Activated CD4-positive, alpha-beta T cell treated with anti-CD3 and anti-CD28 coated beads for 36 hours (primary cell): ENCODE measurements at regions not wholly inside any gene's neighbourhood (a gene's known extent, or its start where the extent isn't known, plus 50 kb on each side); places are given as distances from the start of the nearest gene placed in this dataset.

Experiments
- ATAC-seq: fragments of 200-7000 bp; cut with Tn5 transposase; one replicate; pipeline ENCODE4 v1.10.0; 2021; ENCODE audit warnings: mild to moderate bottlenecking, moderate library complexity
- CTCF ChIA-PET: fragments of 350-600 bp; sonication (Branson Sonifier 250); formaldehyde crosslinking; loops from one replicate; lab custom pipeline; 2021; ENCODE audit warnings: antibody characterized with exemption; lab: Charles Lee
- POLR2A ChIA-PET: fragments of 350-600 bp; sonication (Branson Sonifier 250); formaldehyde crosslinking; loops from one replicate; lab custom pipeline; 2021; ENCODE audit warnings: antibody characterized with exemption, inconsistent platforms; lab: Charles Lee
- DNase-seq: peaks from one replicate; pipeline ENCODE4 v3.0.0-alpha.2; 2020
- H3K27ac Mint-ChIP-seq: one replicate; pipeline ENCODE4 v1.8.0; 2021; ENCODE audit warnings: mixed read lengths
- H3K27me3 Mint-ChIP-seq: one replicate; pipeline ENCODE4 v1.8.0; 2021; ENCODE audit warnings: mixed read lengths
- H3K36me3 Mint-ChIP-seq: one replicate; pipeline ENCODE4 v1.8.0; 2021; ENCODE audit warnings: low read depth, mixed read lengths
- H3K4me1 Mint-ChIP-seq: one replicate; pipeline ENCODE4 v1.8.0; 2021; ENCODE audit warnings: mixed read lengths
- H3K4me3 Mint-ChIP-seq: one replicate; pipeline ENCODE4 v1.8.0; 2021; ENCODE audit warnings: mild to moderate bottlenecking, moderate library complexity, mixed read lengths
- H3K9me3 Mint-ChIP-seq: one replicate; pipeline ENCODE4 v1.8.0; 2021; ENCODE audit warnings: low read depth, mixed read lengths
- intact Hi-C, 2 experiments: fragments of 100-400 bp; cut with DNase I in 1 of 2; cut with micrococcal nuclease in 1 of 2; formaldehyde crosslinking; loops; one replicate each; pipeline versions ENCODE4 v1.14.2 to v1.15.1; 2022 to 2024; cut with DNase I, micrococcal nuclease

DNA sequence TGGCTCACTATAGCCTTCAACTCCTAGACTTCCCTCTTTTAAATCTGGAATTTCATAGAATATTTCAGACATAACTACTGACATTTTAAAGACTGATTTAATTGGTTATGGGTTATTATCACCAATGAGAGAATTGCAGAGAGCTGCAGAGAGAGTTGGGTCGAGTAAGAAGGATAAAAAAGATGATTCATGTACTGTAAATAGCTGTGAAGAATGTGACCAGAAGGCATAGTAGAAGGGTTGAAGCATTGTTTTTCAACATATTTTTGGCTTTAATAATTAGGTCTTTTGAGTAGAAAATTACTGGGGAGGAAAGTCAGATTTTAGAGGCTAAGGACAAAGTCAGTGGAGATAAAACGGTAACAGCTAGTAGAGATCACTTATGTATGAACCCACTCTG, 503.2 kb upstream of the SLC8A1 start:
- DNase-seq (no peak), ATAC-seq (no peak)
- no peaks in the 10 kb centered on the region for H3K4me1 Mint-ChIP-seq
- intact Hi-C loops, result no loop called here
- POLR2A ChIA-PET, result no interaction called here
- H3K9me3 Mint-ChIP-seq, result no peaks in the 10 kb centered on the region
- CTCF ChIA-PET, result interaction anchor here (0.9 kb wide), 1 partner anchor 18 kb away, joined by 3 read pairs; no protein-coding TSS in a partner anchor
- H3K27ac Mint-ChIP-seq, result no peak overlapping the region
- no peak overlapping the region for H3K4me3 Mint-ChIP-seq
- no peaks in the 10 kb centered on the region for H3K27me3 Mint-ChIP-seq
- no peaks in the 10 kb centered on the region for H3K36me3 Mint-ChIP-seq

- no peak for DNase-seq
- no peaks in the 10 kb centered on the region for H3K36me3 Mint-ChIP-seq
- H3K4me3 Mint-ChIP-seq, result no peak overlapping the region
- POLR2A ChIA-PET, result no interaction called here
- H3K9me3 Mint-ChIP-seq, result no peaks in the 10 kb centered on the region
- H3K4me1 Mint-ChIP-seq, result no peaks in the 10 kb centered on the region
- intact Hi-C loops, result no loop called here
- no peaks in the 10 kb centered on the region for H3K27me3 Mint-ChIP-seq
- H3K27ac Mint-ChIP-seq, result no peak overlapping the region
- CTCF ChIA-PET, result no interaction called here
- no peak for ATAC-seq
Observed at GRCh38 chr2:40955635-40956034, 503.7 kb upstream of the SLC8A1 start.

DNA sequence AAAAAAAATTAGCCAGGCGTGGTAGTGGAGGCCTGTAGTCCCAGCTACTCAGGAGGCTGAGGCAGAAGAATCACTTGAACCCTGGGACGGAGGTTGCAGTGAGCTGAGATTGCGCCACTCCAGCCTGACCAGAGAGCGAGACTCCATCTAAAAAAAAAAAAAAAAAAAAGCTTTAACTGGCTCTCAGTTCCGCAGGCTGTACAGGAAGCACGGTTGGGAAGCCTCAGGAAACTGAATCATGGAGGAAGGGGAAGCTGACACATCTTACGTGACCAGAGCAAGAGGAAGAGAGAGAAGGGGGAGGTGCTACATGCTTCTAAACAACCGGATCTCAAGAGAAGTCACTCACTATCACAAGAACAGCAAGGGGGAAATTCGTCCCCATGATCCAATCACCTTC, 505.6 kb upstream of the SLC8A1 start:
- no peak overlapping the region for H3K4me3 Mint-ChIP-seq
- H3K4me1 Mint-ChIP-seq, result no peaks in the 10 kb centered on the region
- no peak overlapping the region for H3K27ac Mint-ChIP-seq
- ATAC-seq, result no peak
- DNase-seq, result no peak
- H3K36me3 Mint-ChIP-seq, result no peaks in the 10 kb centered on the region
- POLR2A ChIA-PET, result no interaction called here
- no peaks in the 10 kb centered on the region for H3K27me3 Mint-ChIP-seq
- no peaks in the 10 kb centered on the region for H3K9me3 Mint-ChIP-seq
- CTCF ChIA-PET, result interaction anchor here (1.2 kb wide), 1 partner anchor 14 kb away, joined by 3 read pairs; no protein-coding TSS in a partner anchor
- intact Hi-C loops, result no loop called here

- intact Hi-C loops, result no loop called here
- POLR2A ChIA-PET, result no interaction called here
- Mint-ChIP-seq H3K9me3 (peaks cover 3% of the 10 kb centered on the region), H3K4me1 (no peaks in the 10 kb centered on the region), H3K4me3 (no peak overlapping the region), H3K27ac (no peak overlapping the region), H3K36me3 (no peaks in the 10 kb centered on the region), H3K27me3 (no peaks in the 10 kb centered on the region)
- ATAC-seq (no peak), DNase-seq (no peak)
- CTCF ChIA-PET, result no interaction called here
Observed at GRCh38 chr2:40962026-40962425, 510.1 kb upstream of the SLC8A1 start.

GRCh38 chr2:40964509-40965250, 512.8 kb upstream of the SLC8A1 start:
- intact Hi-C loops, result no loop called here
- H3K27me3 Mint-ChIP-seq, result no peaks in the 10 kb centered on the region
- CTCF ChIA-PET, result no interaction called here
- no peak overlapping the region for H3K27ac Mint-ChIP-seq
- POLR2A ChIA-PET, result no interaction called here
- H3K4me1 Mint-ChIP-seq, result no peaks in the 10 kb centered on the region
- no peak overlapping the region for H3K4me3 Mint-ChIP-seq
- H3K36me3 Mint-ChIP-seq, result no peaks in the 10 kb centered on the region
- ATAC-seq (no peak), DNase-seq (no peak)
- H3K9me3 Mint-ChIP-seq, result peaks cover 3% of the 10 kb centered on the region

DNA sequence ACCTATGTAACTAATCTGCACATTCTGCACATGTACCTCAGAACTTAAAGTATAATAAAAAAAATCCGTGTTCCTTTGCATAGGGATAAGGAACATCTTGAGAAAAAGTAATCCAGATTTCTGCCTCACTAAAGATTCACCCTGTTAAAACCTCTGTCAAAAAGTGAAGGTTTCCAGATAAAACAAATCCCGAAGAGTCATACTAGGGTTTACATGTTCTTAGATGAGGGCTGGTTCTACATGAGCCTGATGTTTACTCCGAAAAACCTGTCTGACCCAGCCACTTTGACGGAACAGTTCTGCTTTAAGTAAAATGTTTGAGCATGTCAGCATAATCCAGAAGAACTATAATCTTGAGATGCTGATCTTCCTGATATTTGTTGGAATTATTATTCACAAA, 515.6 kb upstream of the SLC8A1 start:
- ChIA-PET POLR2A (no interaction called here), CTCF (no interaction called here)
- Mint-ChIP-seq H3K4me3 (no peak overlapping the region), H3K36me3 (no peaks in the 10 kb centered on the region), H3K27ac (no peak overlapping the region), H3K4me1 (no peaks in the 10 kb centered on the region), H3K9me3 (peaks cover 3% of the 10 kb centered on the region), H3K27me3 (no peaks in the 10 kb centered on the region)
- DNase-seq (no peak), ATAC-seq (no peak)
- intact Hi-C loops, result no loop called here

- Mint-ChIP-seq H3K27ac (no peak overlapping the region), H3K4me1 (no peaks in the 10 kb centered on the region), H3K36me3 (no peaks in the 10 kb centered on the region), H3K27me3 (no peaks in the 10 kb centered on the region), H3K9me3 (no peaks in the 10 kb centered on the region), H3K4me3 (no peak overlapping the region)
- intact Hi-C loops, result no loop called here
- POLR2A ChIA-PET, result no interaction called here
- CTCF ChIA-PET, result no interaction called here
- no peak for ATAC-seq
- DNase-seq, result no peak
Observed at GRCh38 chr2:40975151-40975550, 523.3 kb upstream of the SLC8A1 start.

DNA sequence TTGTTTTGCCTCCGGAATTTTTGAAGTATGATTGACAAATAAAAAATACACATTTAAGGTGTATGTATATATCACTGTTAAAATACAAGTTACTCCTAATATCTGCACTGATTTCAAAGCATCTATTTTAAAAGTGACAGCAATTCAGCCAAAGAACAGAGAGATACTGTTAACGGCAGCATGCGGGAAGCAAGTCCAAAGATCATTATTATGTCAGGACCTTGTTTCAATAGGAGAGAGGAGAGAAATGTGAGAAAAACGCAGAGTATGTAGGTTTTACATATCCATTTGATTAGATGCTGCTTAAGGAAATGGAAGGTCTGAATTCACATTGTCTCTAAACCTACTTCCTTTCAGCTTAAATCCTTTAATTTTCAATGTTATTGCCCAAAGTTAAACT, 545.5 kb upstream of the SLC8A1 start:
- intact Hi-C loops, result no loop called here
- Mint-ChIP-seq H3K27me3 (no peaks in the 10 kb centered on the region), H3K4me1 (no peaks in the 10 kb centered on the region), H3K27ac (no peak overlapping the region), H3K36me3 (no peaks in the 10 kb centered on the region), H3K4me3 (no peak overlapping the region), H3K9me3 (no peaks in the 10 kb centered on the region)
- no peak for DNase-seq
- ATAC-seq, result no peak
- ChIA-PET POLR2A (no interaction called here), CTCF (no interaction called here)

DNA sequence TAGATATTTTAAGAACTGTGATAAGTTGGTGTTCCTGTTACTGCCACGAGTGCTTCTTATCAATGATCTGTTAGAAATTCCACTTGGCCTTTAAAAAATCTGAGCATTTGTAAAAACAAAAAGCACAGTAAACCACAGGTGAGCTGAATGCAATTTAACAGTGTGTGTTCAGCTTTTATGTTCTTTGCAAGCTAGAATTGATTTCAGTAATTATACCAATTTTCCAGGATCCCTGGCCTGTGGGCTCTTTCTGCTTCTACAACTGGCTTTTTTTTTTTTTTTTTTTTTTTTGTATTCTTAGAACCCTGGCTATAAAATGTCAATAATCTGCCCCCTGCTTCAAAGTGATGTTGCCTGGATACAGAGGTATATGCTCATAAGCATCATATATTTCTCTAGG, 548.5 kb upstream of the SLC8A1 start:
- H3K36me3 Mint-ChIP-seq, result no peaks in the 10 kb centered on the region
- CTCF ChIA-PET, result no interaction called here
- DNase-seq (no peak), ATAC-seq (no peak)
- no peaks in the 10 kb centered on the region for H3K9me3 Mint-ChIP-seq
- no peak overlapping the region for H3K4me3 Mint-ChIP-seq
- intact Hi-C loops, result no loop called here
- H3K27me3 Mint-ChIP-seq, result no peaks in the 10 kb centered on the region
- no peak overlapping the region for H3K27ac Mint-ChIP-seq
- H3K4me1 Mint-ChIP-seq, result no peaks in the 10 kb centered on the region
- POLR2A ChIA-PET, result no interaction called here

DNA sequence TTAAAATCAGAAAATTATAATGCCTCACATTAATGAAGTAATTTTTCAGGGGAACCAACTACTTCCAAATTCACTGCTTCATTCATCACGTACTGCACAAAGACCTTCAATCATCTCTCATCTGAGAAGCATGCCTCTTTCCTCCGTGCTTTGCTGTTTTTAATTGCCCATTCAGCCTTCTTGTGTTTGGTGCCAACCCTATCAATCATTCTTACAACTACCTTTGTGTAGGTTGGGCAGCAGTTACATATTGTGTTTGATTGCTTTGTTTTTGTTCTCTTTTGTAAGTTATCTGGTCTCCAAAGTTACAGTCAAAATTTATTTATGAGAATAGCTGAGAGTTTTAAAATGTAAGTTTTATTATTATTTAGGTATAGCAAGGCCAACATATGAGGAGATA, 549.0 kb upstream of the SLC8A1 start:
- ChIA-PET POLR2A (no interaction called here), CTCF (no interaction called here)

DNA sequence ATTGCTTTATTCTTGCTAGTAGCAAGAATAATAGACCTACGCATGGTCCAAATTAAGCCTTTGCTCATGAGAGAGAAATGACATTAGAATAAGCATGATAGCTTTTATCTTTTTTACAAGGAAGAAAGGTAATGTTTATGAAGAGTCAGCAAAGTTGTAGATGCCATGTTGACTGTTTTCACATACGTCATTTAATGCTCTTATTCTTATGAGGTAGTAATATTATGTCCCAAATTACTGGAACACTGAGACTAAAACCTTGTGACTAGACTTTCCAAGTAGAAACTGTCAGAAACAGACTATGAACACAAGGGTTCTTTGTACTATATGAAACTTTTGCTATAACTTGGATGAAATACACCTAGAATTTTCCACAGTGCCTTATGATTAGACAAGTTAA, 552.8 kb upstream of the SLC8A1 start:
- Mint-ChIP-seq H3K9me3 (no peaks in the 10 kb centered on the region), H3K4me3 (no peak overlapping the region), H3K36me3 (no peaks in the 10 kb centered on the region), H3K4me1 (no peaks in the 10 kb centered on the region), H3K27me3 (no peaks in the 10 kb centered on the region), H3K27ac (no peak overlapping the region)
- no peak for DNase-seq
- ChIA-PET CTCF (no interaction called here), POLR2A (no interaction called here)
- intact Hi-C loops, result no loop called here
- no peak for ATAC-seq

More for the DNA sequence above, 549.0 kb upstream of the SLC8A1 start:
- H3K27ac Mint-ChIP-seq, result no peak overlapping the region
- no peaks in the 10 kb centered on the region for H3K27me3 Mint-ChIP-seq
- intact Hi-C loops, result no loop called here
- H3K4me1 Mint-ChIP-seq, result no peaks in the 10 kb centered on the region
- H3K4me3 Mint-ChIP-seq, result no peak overlapping the region
- no peaks in the 10 kb centered on the region for H3K36me3 Mint-ChIP-seq
- H3K9me3 Mint-ChIP-seq, result no peaks in the 10 kb centered on the region
- ATAC-seq (no peak), DNase-seq (no peak)

- POLR2A ChIA-PET, result no interaction called here
- H3K4me3 Mint-ChIP-seq, result no peak overlapping the region
- H3K4me1 Mint-ChIP-seq, result no peaks in the 10 kb centered on the region
- CTCF ChIA-PET, result interaction anchor here (0.6 kb wide), 1 partner anchor 21 kb away, joined by 7 read pairs; no protein-coding TSS in a partner anchor
- H3K9me3 Mint-ChIP-seq, result no peaks in the 10 kb centered on the region
- intact Hi-C loops, result no loop called here
- DNase-seq (no peak), ATAC-seq (no peak)
- H3K36me3 Mint-ChIP-seq, result no peaks in the 10 kb centered on the region
- H3K27ac Mint-ChIP-seq, result no peak overlapping the region
- H3K27me3 Mint-ChIP-seq, result no peaks in the 10 kb centered on the region
Observed at GRCh38 chr2:41020358-41020757, 568.5 kb upstream of the SLC8A1 start.
